ENCODE measurements at regions not wholly inside any gene's neighbourhood (a gene's known extent, or its start where the extent isn't known, plus 50 kb on each side); places are given as distances from the start of the nearest gene placed in this dataset.

- Mint-ChIP-seq H3K27ac (ENCODE audit: unreplicated experiment) (no peak overlapping the region), H3K9me3 (ENCODE audit: unreplicated experiment) (peaks cover 9% of the 10 kb centered on the region), H3K4me1 (ENCODE audit: unreplicated experiment) (no peaks in the 10 kb centered on the region), H3K36me3 (ENCODE audit: unreplicated experiment) (no peaks in the 10 kb centered on the region), H3K4me3 (ENCODE audit: unreplicated experiment) (no peak overlapping the region), H3K27me3 (ENCODE audit: unreplicated experiment) (peaks cover 4% of the 10 kb centered on the region)
- no peak for DNase-seq (ENCODE audit: extremely low spot score, unreplicated experiment)
- no peak for TF ChIP-seq CTCF (IDR thresholded peaks at IDR 0.05)
These were observed 184.2 kb downstream of the NR2F2 start for GRCh38 chr15:96514607-96515285.

GRCh38 chr15:96515371-96515770 lies 184.9 kb downstream of the NR2F2 start:
- no peaks in the 10 kb centered on the region for H3K4me1 Mint-ChIP-seq (ENCODE audit: unreplicated experiment)
- TF ChIP-seq CTCF (IDR thresholded peaks at IDR 0.05) = no peak
- H3K27ac Mint-ChIP-seq (ENCODE audit: unreplicated experiment) = no peak overlapping the region
- no peak overlapping the region for H3K4me3 Mint-ChIP-seq (ENCODE audit: unreplicated experiment)
- DNase-seq (ENCODE audit: extremely low spot score, unreplicated experiment) = no peak
- peaks cover 13% of the 10 kb centered on the region for H3K9me3 Mint-ChIP-seq (ENCODE audit: unreplicated experiment)
- peaks cover 4% of the 10 kb centered on the region for H3K27me3 Mint-ChIP-seq (ENCODE audit: unreplicated experiment)
- no peaks in the 10 kb centered on the region for H3K36me3 Mint-ChIP-seq (ENCODE audit: unreplicated experiment)

- no peak for DNase-seq (ENCODE audit: extremely low spot score, unreplicated experiment)
- no peak overlapping the region for H3K27ac Mint-ChIP-seq (ENCODE audit: unreplicated experiment)
- peaks cover 13% of the 10 kb centered on the region for H3K27me3 Mint-ChIP-seq (ENCODE audit: unreplicated experiment)
- H3K4me3 Mint-ChIP-seq (ENCODE audit: unreplicated experiment) = no peak overlapping the region
- H3K9me3 Mint-ChIP-seq (ENCODE audit: unreplicated experiment) = peaks cover 24% of the 10 kb centered on the region
- H3K4me1 Mint-ChIP-seq (ENCODE audit: unreplicated experiment) = no peaks in the 10 kb centered on the region
- TF ChIP-seq CTCF (IDR thresholded peaks at IDR 0.05) = no peak
- H3K36me3 Mint-ChIP-seq (ENCODE audit: unreplicated experiment) = no peaks in the 10 kb centered on the region
These were observed 190.9 kb downstream of the NR2F2 start for GRCh38 chr15:96521386-96521785.

- no peaks in the 10 kb centered on the region for H3K36me3 Mint-ChIP-seq (ENCODE audit: unreplicated experiment)
- H3K27ac Mint-ChIP-seq (ENCODE audit: unreplicated experiment) = no peak overlapping the region
- H3K4me3 Mint-ChIP-seq (ENCODE audit: unreplicated experiment) = no peak overlapping the region
- no peak for TF ChIP-seq CTCF (IDR thresholded peaks at IDR 0.05)
- peaks cover 15% of the 10 kb centered on the region for H3K9me3 Mint-ChIP-seq (ENCODE audit: unreplicated experiment)
- H3K27me3 Mint-ChIP-seq (ENCODE audit: unreplicated experiment) = peaks cover 17% of the 10 kb centered on the region
- H3K4me1 Mint-ChIP-seq (ENCODE audit: unreplicated experiment) = no peaks in the 10 kb centered on the region
- no peak for DNase-seq (ENCODE audit: extremely low spot score, unreplicated experiment)
These were observed 194.3 kb downstream of the NR2F2 start for GRCh38 chr15:96524676-96525417.

- Mint-ChIP-seq H3K9me3 (ENCODE audit: unreplicated experiment) (no peaks in the 10 kb centered on the region), H3K4me3 (ENCODE audit: unreplicated experiment) (no peak overlapping the region), H3K4me1 (ENCODE audit: unreplicated experiment) (no peaks in the 10 kb centered on the region), H3K27me3 (ENCODE audit: unreplicated experiment) (peaks cover 43% of the 10 kb centered on the region), H3K27ac (ENCODE audit: unreplicated experiment) (no peak overlapping the region), H3K36me3 (ENCODE audit: unreplicated experiment) (no peaks in the 10 kb centered on the region)
- no peak for TF ChIP-seq CTCF (IDR thresholded peaks at IDR 0.05)
- no peak for DNase-seq (ENCODE audit: extremely low spot score, unreplicated experiment)
These were observed 204.6 kb downstream of the NR2F2 start for GRCh38 chr15:96535148-96535547.

Measured in osteocyte (in vitro differentiated cells).